GM19452 (cell line): ENCODE measurements at regions not wholly inside any gene's neighbourhood (a gene's known extent, or its start where the extent isn't known, plus 50 kb on each side); places are given as distances from the start of the nearest gene placed in this dataset.
"Not testable (repeated sequence)": the region's sequence is repeated elsewhere in the genome, so short reads cannot be mapped to it uniquely, and the experiment has no call there.

Source experiments
- ATAC-seq: cut with Tn5 transposase; IDR thresholded peaks from one replicate; pipeline ENCODE4 v1.9.1; 2021; ENCODE audit not compliant: unreplicated experiment

DNA sequence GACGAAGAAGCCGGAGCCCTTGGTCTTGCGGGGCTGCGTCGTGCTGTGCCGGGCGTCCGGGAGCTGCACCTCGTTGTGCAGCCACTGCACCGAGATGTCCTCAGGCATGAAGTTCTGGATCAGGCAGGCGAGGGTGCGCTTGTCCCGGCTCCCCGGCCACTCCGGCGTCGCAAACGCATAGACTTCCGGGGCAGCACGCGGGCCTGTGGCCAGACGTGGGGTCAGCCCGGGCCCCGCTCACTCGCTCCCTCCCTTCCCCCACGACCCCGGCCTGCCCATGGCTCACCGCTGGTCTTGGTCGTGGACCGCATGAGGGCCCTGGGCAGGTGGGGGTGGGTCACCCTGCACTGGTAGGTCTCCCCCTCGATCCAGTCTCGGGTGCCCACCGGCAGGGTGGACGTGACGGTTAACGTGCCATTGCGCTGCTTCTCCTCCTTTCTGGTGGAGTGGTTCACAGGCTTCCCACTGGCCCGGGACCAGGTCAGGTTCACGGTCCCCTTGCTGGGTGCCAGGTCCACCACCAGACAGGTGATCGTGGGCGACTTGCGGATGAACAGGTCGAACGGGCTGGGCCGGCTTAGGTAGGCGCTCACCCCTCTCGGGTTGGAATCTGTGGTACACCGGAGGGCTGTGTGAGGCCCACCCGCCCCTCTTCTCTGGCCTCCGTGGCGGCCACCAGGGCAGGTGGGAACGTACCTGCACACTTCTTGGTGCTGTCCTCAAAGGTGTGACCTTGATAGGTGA is 74.0 kb downstream of the TMEM121 start:
- not testable (repeated sequence) for ATAC-seq

DNA sequence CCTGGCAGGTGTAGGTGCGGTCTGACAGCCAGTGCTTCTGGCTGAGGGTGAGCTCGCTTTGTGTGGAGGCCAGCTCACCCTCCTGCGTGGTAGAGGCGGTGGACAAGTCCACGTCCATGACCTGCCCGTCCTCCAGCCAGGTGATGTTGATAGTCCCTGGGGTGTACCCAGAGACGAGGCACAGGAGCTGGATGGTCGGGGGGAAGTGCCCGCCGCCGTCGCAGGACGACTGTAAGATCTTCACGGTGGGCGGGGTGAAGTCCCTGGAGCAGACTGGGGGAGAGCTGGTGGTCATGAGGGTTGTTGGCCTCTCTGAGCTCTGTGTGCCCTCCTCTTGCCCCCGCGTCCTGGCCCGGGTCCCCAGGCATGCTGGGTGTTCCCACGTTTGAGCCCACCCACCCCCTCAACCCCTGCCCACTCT is 74.6 kb downstream of the TMEM121 start:
- ATAC-seq = no peak

DNA sequence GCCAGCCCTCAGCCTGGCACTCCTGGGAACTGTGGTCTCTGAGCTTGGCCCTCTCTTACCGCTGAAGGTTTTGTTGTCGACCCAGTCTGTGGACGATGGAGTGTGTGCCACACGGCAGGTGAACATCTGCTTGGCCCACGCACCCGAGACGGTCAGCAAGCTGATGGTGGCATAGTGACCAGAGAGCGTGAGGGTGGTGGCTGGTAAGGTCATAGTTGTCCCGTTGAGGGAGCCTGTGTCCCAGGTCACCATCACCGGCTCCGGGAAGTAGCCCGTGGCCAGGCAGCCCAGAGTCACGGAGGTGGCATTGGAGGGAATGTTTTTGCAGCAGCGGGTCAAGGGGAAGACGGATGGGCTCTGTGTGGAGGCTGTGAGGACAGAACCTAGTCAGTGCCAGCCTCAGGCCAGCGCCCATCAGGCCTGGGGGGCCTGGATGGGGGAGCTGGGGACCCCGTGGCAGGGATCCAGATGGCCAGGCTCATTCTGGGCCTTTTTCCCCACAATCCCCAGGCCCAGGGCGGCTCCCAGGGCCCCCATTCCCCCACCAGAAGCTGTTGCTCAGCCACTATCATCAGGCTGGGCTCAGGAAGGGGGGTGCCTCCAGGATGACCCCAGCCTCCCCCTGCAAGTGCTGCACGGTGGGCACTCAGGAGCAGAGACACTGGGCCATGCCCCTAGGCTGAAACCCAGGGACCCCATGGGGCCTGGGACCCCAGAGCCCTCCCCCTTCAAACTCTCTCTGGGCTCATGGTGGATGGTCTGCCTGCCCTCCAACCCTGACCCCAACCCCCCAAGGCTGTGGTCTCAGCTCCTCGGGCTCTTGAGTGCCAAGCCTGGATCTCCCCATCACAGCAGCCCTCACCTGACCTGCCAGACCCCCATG is 75.2 kb downstream of the TMEM121 start:
- no peak for ATAC-seq

DNA sequence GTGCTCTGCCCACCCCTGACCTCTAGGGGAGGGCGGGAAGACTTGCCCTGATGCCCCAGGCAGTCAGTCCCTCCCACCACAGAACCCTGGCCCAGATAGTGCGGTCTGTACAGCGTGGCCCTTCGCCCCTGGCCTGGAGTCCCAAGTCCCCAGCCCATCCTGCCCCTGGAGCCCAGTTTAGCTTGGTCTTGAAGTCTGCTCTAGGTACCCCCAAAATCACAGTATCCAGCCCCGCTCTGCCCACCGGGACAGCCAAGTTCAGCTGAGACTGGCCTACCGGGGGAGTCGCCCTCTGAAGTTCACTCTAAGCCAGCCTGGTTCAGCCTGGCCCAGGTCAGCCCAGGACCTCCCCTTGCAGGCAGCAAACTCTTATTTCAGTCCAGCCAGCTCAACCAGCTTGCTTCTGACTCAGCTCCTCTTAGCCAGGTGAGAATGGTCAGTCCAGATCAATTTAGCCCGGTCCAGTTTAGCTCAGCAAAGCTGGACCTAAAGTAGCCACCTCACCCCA is 75.9 kb downstream of the TMEM121 start:
- no peak for ATAC-seq

DNA sequence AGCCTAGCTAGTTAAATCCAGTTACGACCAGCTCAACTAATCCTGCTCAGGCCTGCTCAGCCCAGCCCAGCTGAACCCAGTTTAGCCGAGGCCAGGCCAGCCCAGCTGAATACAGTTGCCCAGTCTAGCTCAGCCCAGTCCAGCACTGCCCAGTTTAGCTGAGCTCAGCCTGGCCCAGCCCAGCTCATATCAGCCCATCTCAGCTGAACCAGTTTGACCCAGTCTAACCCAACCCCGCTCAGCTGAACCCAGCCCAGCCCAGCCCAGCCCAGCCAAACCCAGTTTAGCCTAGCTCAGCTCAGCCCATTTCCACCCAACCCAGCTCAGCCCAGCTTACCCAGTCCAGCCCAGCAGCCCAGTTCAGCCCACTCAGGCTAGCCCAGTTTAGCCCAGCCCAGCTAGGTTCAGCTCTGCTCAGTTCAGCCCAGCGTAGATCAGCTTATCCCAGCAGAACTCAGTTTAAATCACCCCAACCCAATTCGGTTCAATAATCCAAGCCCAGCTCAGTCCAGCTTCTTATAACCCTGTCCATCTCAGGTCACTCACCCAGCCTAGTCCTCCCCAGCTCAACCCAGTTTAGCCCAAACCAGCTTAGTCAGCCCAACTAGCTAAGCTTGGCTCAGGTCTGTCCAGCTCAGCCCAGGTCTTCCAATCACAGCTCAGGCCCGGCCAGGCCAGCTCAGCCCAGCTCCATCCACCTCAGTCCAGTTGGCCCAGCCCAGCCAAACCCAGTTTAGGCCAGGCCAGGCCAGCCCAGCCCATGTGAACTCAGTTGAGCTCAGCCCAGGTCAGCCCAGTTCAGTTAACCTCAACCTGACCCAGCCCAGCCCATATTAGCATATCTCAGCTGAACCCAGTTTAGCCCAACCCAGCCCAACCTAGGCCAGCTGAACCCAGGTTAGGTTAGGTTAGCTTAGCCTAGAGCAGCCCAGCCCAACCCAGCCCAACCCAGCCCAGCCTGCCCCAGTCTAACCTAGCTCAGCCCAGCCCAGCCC is 76.7 kb downstream of the TMEM121 start:
- ATAC-seq = no peak

GRCh38 chr14:105604531-105605463 is 78.4 kb downstream of the TMEM121 start:
- not testable (repeated sequence) for ATAC-seq

- ATAC-seq = no peak
These were observed 79.3 kb downstream of the TMEM121 start for GRCh38 chr14:105605464-105606304.

DNA sequence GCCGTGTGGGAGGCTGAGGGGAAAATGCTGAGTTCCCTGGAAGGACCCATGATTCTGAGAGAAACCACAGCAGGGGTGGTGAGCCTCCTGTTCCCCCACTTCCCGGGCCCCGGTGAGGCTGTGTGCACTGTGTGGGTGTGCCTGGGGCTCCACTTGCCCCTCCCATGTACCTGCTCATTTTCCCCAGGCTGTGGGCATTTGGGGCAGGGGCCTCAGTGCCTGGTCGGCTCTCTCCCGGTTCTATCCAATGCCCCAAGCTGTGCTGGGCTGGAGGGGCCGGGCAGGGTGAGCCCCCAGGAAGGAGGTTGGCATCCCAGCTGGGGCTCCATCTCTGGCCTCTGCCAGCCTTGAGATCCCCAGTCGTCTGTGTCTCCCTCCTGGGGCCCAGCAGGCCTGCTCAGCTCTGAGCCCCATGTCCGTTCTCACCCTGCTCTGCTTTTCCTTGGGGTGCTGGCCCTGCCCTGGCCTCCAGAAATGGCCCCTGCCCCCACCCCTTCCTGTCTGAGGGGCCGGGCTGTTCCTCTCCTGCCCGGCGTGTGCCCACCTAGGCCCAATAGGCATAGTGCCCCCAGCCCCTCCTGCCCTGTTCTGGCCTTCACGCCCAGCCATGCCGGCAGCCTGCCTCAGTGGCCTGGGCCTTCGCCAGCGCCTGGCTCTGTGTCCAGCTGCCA is 80.1 kb downstream of the TMEM121 start:
- ATAC-seq = not testable (repeated sequence)

- not testable (repeated sequence) for ATAC-seq
These were observed 80.6 kb downstream of the TMEM121 start for GRCh38 chr14:105607025-105607424.

DNA sequence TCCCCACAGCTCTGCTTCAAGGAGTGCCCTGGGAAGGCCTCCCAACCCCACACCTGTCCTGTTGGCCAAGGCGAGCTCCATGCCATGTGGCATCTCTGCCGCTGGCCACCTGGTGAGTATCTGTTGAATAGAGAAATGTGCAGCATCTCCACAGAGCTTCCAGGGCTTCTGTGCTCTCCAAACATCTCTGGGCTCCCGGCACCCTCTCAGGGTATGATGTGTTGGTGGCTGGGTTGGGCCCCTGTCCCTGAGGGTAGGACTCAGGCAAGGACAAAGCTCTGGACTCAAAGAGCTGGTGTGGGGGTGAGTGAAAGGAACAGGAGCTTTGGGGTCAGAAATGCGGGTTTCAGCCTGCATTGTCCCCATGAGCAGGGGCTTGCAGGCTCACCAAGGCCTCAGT is 88.6 kb downstream of the TMEM121 start:
- not testable (repeated sequence) for ATAC-seq

DNA sequence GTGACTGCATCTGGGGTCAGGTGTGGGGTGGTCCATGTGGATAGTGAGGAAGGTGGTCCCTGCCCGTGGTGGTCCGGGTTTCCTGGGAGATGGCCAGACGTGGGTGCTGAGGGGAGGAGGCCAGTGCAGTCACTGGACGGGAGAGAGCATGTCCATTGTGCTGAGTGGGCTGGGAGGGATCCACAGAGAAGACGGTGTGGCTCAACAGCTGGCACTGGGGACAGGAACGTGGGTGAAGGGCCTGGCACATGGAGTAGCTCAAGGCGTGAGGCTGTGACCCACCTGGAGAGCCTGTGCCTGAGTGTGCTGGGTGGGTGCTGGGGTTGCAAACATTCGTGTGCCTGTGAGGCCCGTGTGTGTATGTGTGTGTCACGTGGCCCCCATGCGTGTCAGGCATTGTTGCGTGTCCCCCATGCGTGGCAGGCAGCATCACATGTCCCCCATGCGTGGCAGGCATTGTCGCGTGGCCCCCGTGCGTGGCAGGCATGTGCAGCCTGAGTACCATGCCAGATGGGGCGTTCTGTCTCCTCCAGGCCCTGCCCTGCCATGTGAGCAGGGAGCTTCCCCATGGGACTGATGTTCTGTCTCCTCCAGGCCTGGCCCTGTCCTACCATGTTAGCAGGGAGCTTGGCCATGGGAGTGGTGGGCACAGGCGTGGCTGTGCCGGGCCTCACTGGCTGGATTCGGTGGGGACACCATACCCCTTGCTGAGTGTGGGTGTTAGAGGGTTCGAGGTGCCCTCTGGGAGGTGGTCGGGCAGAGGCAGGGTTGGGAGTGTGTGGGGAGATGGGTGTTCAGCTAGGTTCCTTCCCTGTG is 89.8 kb downstream of the TMEM121 start:
- not testable (repeated sequence) for ATAC-seq

DNA sequence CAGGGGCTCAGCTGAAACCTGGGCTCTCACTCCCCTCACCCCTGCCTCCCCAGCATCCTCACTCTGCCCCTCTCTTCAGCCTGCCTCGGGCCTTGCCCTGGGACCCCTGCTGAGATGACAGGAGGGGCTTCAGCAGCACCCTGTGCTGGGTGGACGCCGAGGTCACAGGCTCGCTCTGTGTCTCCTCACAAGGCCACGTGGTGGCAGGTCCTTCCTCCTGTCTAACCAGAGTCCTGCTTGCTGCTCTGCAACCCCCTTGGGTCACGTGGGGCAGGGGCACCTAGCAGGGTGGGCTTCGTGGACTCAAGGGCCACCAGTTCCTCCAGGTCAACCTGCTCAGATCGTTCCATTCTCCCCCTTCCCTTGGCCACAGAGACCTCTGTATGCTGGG is 90.4 kb downstream of the TMEM121 start:
- no peak for ATAC-seq

- no peak for ATAC-seq
These were observed 90.9 kb downstream of the TMEM121 start for GRCh38 chr14:105617201-105617777.

DNA sequence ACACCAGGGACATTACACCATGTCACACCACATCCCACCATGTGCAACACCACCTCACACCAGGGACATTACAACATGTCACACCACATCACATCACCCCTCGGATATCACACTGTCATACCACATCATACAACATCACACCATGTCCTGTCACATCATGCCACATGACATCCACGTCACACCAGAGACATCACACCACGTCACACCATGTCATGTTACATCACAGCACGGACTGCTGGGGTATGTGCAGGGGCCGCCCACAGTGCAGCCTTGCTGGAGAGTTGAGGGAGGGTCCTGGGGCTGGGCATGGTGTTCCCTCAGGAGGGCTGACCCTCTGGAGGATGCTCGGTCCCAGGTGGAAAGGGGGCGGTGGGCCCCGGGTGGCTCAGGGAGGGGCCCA is 91.4 kb downstream of the TMEM121 start:
- not testable (repeated sequence) for ATAC-seq

DNA sequence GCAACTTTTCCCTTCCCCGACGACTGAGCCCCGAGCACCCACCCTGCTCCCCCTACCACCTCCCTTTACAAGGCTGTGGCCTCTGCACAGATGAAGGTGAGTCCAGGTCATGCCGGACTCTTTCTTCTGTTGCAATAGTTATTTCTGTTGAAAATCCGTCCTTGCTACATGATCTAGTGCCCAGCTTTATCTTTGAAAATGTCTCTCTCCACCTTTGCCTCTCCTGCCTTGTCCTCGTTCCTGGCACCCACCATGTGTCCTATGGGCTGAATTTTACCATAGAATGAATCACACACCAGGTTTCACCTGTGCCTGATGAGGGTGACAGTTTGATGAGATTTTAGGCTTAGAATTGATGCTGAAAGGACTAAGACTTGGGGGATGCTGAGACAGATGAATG is 92.9 kb downstream of the TMEM121 start:
- not testable (repeated sequence) for ATAC-seq

DNA sequence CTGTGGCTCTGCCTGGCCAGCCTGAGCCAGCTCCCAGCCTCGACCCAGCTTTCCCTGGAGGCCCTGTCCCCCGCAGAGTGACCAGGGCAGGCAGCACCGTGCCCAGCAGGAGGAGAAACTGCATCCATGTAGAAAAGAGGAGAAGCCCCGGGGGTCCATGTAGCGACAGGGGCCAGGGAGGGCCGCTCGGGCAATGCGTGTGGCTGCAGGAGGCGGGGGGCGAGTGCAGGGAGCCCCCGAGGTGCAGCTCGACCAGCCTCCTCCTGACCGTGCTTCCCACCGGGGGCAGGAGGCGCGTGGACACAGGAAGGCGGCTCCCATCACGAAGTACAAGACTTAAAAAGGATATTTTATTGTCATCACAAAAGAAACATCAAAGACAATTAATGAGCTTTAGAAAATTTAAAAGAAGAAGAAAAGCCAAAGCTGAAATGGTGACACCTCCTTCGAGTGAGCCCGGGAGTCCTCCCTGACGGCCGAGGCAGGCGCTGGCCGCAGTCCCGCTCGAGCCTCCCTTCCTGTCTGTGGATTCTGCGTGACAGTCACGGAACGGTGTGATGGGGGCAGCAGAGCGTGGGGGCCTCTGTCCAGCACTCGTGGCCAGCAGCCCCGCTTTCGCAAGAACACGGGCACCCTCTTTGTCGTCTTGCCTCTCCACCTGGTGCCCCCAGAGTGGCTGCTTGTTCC is 93.9 kb downstream of the TMEM121 start:
- ATAC-seq = not testable (repeated sequence)
